ENCODE measurements at regions not wholly inside any gene's neighbourhood (a gene's known extent, or its start where the extent isn't known, plus 50 kb on each side); places are given as distances from the start of the nearest gene placed in this dataset.

DNA sequence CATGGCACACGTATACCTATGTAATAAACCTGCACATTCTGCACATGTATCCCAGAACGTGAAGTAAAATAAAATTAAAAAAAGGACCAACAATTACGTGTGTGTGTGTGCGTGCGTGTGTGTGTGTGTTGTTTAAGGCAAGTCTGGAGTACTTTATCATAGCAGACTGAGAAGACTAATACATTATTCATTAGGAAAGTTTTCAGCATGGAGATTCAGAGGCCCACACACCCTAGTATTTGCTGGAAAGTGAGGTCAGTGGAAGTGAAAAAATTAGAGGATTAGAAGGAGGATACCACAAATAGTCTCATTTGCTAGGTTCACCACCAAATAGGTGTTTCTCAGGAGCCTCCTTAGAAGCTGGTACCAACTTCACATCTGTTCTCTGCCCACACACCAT lies 457.1 kb upstream of the CPEB2 start:
- in situ Hi-C loops (cut with MboI; ENCODE audit: low pct_unique_long_range_greater_than_20kb, low sequenced_read_pairs, unreplicated experiment) = no loop called here
- TF ChIP-seq CTCF (IDR thresholded peaks at IDR 0.05; ENCODE audit: extremely low read depth, insufficient read depth, missing control alignments) = no peak
- DNase-seq (ENCODE audit: low spot score) = no peak

- in situ Hi-C loops (cut with MboI; ENCODE audit: low pct_unique_long_range_greater_than_20kb, low sequenced_read_pairs, unreplicated experiment) = no loop called here
- no peak for DNase-seq (ENCODE audit: low spot score)
- no peak for TF ChIP-seq CTCF (IDR thresholded peaks at IDR 0.05; ENCODE audit: extremely low read depth, insufficient read depth, missing control alignments)
These were observed 456.5 kb upstream of the CPEB2 start for GRCh38 chr4:14545807-14546206.

DNA sequence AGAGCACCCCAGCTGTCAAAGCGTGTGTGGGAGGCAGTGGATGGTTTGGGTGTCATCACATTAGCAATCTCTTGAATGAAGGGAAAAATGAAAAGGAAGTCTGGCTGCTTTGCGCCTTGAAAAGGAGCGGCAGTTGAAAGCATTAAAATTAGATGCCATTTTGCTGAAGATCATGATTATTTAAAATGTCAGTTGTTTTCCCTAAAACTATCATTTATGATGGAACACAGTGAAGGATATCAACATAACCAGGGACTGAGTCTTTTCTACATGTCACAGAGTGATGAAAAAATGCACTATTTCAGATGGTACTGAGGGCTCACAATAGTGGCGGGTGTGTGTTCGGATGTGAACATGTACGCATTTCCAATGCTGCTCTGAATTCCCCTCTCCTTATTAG lies 450.2 kb upstream of the CPEB2 start:
- in situ Hi-C loops (cut with MboI; ENCODE audit: low pct_unique_long_range_greater_than_20kb, low sequenced_read_pairs, unreplicated experiment) = no loop called here
- no peak for DNase-seq (ENCODE audit: low spot score)
- no peak for TF ChIP-seq CTCF (IDR thresholded peaks at IDR 0.05; ENCODE audit: extremely low read depth, insufficient read depth, missing control alignments)

DNA sequence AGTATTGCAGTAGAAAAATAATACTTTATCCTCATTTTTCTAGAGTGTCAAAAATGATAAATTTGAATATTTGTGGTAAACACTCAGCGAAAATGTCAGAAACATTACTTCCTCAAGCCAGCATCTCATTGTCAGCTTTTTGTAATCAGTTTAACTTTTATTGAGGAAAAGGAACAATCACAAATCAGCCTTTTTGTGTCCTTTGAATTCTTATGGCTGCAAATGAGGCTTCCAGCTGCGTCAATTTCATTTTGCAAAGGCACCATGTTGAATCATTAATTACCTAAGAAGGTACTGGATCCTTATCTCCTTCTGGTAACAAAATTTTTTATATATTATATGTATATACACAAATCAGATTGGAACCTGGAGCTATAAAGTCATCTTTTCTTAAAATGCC lies 442.6 kb upstream of the CPEB2 start:
- TF ChIP-seq CTCF (IDR thresholded peaks at IDR 0.05; ENCODE audit: extremely low read depth, insufficient read depth, missing control alignments) = no peak
- in situ Hi-C loops (cut with MboI; ENCODE audit: low pct_unique_long_range_greater_than_20kb, low sequenced_read_pairs, unreplicated experiment) = no loop called here
- DNase-seq (ENCODE audit: low spot score) = no peak

- in situ Hi-C loops (cut with MboI; ENCODE audit: low pct_unique_long_range_greater_than_20kb, low sequenced_read_pairs, unreplicated experiment) = no loop called here
- TF ChIP-seq CTCF (IDR thresholded peaks at IDR 0.05; ENCODE audit: extremely low read depth, insufficient read depth, missing control alignments) = no peak
- no peak for DNase-seq (ENCODE audit: low spot score)
These were observed 441.7 kb upstream of the CPEB2 start for GRCh38 chr4:14560577-14560976.

DNA sequence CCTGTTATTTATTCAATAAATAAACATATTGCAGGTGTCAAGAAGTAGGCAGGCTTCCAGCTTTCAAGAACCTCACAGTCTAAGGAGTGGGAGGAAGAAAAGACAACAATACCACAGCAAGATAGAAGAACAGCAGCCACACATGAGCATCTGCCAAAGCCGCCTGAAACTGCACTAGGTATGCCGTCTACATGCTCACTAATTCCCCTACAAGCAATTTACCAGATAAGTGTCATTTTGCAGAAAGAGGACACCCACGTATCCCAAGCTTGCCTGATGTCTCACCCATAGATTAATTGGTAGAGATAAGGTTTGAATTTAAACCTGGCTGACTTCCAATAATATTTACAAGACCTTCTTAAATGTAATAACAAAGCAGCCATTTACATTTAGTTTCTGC lies 439.4 kb upstream of the CPEB2 start:
- in situ Hi-C loops (cut with MboI; ENCODE audit: low pct_unique_long_range_greater_than_20kb, low sequenced_read_pairs, unreplicated experiment) = no loop called here
- no peak for TF ChIP-seq CTCF (IDR thresholded peaks at IDR 0.05; ENCODE audit: extremely low read depth, insufficient read depth, missing control alignments)
- no peak for DNase-seq (ENCODE audit: low spot score)

DNA sequence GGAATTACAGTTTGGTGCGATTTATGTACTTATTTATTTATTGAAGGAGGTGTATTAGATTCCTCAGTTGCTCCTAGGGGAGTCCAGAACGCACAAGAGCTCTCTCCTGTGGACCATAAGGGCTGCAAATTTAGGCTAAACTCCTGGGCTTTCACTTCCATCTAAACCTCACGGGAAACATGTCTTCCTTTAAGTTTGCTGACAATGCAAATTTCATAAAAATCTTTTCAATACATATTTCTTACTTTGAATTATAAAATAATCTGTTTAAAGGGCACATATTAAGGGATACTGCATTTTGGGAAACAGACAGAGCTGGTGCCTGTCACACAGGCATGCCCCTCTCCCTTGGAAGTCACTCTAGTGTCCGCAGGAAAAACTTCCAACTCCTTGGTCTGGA lies 438.0 kb upstream of the CPEB2 start:
- no peak for DNase-seq (ENCODE audit: low spot score)
- TF ChIP-seq CTCF (IDR thresholded peaks at IDR 0.05; ENCODE audit: extremely low read depth, insufficient read depth, missing control alignments) = no peak
- in situ Hi-C loops (cut with MboI; ENCODE audit: low pct_unique_long_range_greater_than_20kb, low sequenced_read_pairs, unreplicated experiment) = no loop called here
